Colonic mucosa (tissue), 4 donors: ENCODE measurements at regions not wholly inside any gene's neighbourhood (a gene's known extent, or its start where the extent isn't known, plus 50 kb on each side); places are given as distances from the start of the nearest gene placed in this dataset.

Experiments
- DNase-seq: peaks from one replicate; pipeline ENCODE4 v3.0.0-alpha.2; 2020
- H3K27ac ChIP-seq: fragments of 200-600 bp; one replicate; pipeline ENCODE4 v1.8.0; 2021
- H3K27me3 ChIP-seq: fragments of 200-600 bp; one replicate; pipeline ENCODE4 v1.8.0; 2021
- H3K36me3 ChIP-seq: fragments of 200-600 bp; one replicate; pipeline ENCODE4 v1.8.0; 2021
- H3K4me1 ChIP-seq: fragments of 200-600 bp; one replicate; pipeline ENCODE4 v1.8.0; 2021; ENCODE audit warnings: mild to moderate bottlenecking
- H3K4me3 ChIP-seq: fragments of 200-600 bp; one replicate; pipeline ENCODE4 v1.8.0; 2021
- H3K9ac ChIP-seq, 2 donors: one replicate each; pipeline ENCODE4 v1.7.0; 2013; ENCODE audit warnings: control low read depth in 2 of 2, low read depth in 2 of 2, low read length in 2 of 2
- H3K9me3 ChIP-seq: fragments of 200-600 bp; one replicate; pipeline ENCODE4 v1.8.0; 2021
- intact Hi-C: fragments of 100-400 bp; cut with DNase I; formaldehyde crosslinking; loops from one replicate; pipeline ENCODE4 v1.14.1; 2022
- TF ChIP-seq, protein P1 (sequence below): fragments of 200-600 bp; IDR thresholded peaks from one replicate; pipeline ENCODE4 v1.8.0; 2022; ENCODE audit warnings: antibody characterized with exemption, mild to moderate bottlenecking
- donor health status: healthy.
- donor health status: DM: no; HTN: no; CAD: no.
- donor health status: DM: no; HTN: no; CAD: no.

- TF ChIP-seq, protein P1, sequence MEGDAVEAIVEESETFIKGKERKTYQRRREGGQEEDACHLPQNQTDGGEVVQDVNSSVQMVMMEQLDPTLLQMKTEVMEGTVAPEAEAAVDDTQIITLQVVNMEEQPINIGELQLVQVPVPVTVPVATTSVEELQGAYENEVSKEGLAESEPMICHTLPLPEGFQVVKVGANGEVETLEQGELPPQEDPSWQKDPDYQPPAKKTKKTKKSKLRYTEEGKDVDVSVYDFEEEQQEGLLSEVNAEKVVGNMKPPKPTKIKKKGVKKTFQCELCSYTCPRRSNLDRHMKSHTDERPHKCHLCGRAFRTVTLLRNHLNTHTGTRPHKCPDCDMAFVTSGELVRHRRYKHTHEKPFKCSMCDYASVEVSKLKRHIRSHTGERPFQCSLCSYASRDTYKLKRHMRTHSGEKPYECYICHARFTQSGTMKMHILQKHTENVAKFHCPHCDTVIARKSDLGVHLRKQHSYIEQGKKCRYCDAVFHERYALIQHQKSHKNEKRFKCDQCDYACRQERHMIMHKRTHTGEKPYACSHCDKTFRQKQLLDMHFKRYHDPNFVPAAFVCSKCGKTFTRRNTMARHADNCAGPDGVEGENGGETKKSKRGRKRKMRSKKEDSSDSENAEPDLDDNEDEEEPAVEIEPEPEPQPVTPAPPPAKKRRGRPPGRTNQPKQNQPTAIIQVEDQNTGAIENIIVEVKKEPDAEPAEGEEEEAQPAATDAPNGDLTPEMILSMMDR = no peak
- intact Hi-C loops = no loop called here
- H3K4me3 ChIP-seq = no peak overlapping the region
- no peaks in the 10 kb centered on the region for H3K27me3 ChIP-seq
- no peaks in the 10 kb centered on the region for H3K36me3 ChIP-seq
- H3K9me3 ChIP-seq = no peaks in the 10 kb centered on the region
- no peak overlapping the region for H3K9ac ChIP-seq
- no peaks in the 10 kb centered on the region for H3K4me1 ChIP-seq
- H3K27ac ChIP-seq = no peak overlapping the region
- no peak for DNase-seq
Observed at GRCh38 chr11:114987186-114987760, 308.9 kb downstream of the NXPE2 start.

- H3K27ac ChIP-seq = no peak overlapping the region
- no peaks in the 10 kb centered on the region for H3K9me3 ChIP-seq
- H3K9ac ChIP-seq = no peak overlapping the region
- TF ChIP-seq, protein P1 = no peak
- no peak for DNase-seq
- H3K4me1 ChIP-seq = no peaks in the 10 kb centered on the region
- H3K36me3 ChIP-seq = no peaks in the 10 kb centered on the region
- intact Hi-C loops = no loop called here
- no peaks in the 10 kb centered on the region for H3K27me3 ChIP-seq
- no peak overlapping the region for H3K4me3 ChIP-seq
Observed at GRCh38 chr11:114988644-114989043, 310.3 kb downstream of the NXPE2 start.

DNA sequence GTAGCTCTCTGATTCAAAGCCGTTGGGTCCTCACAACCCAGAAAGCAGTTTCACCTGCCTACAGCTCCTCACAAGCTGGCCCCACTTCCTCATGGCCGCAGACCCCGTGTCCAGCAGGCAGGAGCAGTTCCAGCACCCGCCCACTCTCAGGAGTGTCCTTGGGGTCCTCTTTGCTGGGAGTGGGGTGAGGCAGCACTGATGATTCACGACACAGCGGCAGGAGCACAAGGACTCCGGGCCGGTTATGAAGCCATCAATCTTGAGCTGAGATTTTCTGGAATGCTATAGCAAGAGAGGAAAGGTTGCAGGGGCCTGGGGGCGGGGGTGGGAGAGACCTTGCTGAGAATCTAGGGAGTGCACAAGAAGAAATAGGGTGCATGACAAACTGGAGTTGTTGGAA lies 311.2 kb downstream of the NXPE2 start:
- Histone ChIP-seq H3K27ac (no peak overlapping the region), H3K4me1 (no peaks in the 10 kb centered on the region), H3K4me3 (no peak overlapping the region), H3K9ac (no peak overlapping the region), H3K27me3 (no peaks in the 10 kb centered on the region), H3K36me3 (no peaks in the 10 kb centered on the region), H3K9me3 (no peaks in the 10 kb centered on the region)
- no peak for DNase-seq
- intact Hi-C loops = no loop called here
- TF ChIP-seq, protein P1 = no peak

GRCh38 chr11:115005663-115006062 lies 327.3 kb downstream of the NXPE2 start:
- Histone ChIP-seq H3K9ac (no peak overlapping the region), H3K4me3 (no peak overlapping the region), H3K9me3 (no peaks in the 10 kb centered on the region), H3K27me3 (no peaks in the 10 kb centered on the region), H3K36me3 (no peaks in the 10 kb centered on the region), H3K27ac (no peak overlapping the region), H3K4me1 (no peaks in the 10 kb centered on the region)
- no peak for DNase-seq
- TF ChIP-seq, protein P1 = no peak
- intact Hi-C loops = no loop called here

DNA sequence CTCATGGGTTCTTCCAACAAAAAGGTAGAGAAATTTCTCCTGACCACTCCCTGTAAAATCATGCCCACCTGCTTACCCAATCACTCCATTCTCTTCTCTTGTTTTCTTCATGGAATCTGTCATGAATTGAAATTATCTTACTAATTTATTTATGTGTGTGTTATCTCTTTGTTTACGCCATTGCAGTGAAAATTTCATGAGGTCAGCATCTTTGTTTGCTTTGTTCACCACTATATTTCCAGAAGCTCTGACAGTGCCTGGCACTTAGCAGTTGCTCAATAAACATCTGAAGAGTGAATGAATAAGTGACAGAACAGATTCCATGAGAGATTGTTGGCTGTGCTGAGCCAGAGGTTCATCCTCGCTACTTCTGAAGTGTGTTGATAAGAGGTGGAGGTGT lies 329.5 kb downstream of the NXPE2 start:
- no peak overlapping the region for H3K9ac ChIP-seq
- H3K36me3 ChIP-seq = no peaks in the 10 kb centered on the region
- no peaks in the 10 kb centered on the region for H3K9me3 ChIP-seq
- H3K4me3 ChIP-seq = no peak overlapping the region
- TF ChIP-seq, protein P1 = no peak
- no peaks in the 10 kb centered on the region for H3K27me3 ChIP-seq
- intact Hi-C loops = no loop called here
- DNase-seq = no peak
- H3K4me1 ChIP-seq = no peaks in the 10 kb centered on the region
- no peak overlapping the region for H3K27ac ChIP-seq

GRCh38 chr11:115008799-115009198 lies 330.5 kb downstream of the NXPE2 start:
- H3K4me1 ChIP-seq = no peaks in the 10 kb centered on the region
- H3K27me3 ChIP-seq = no peaks in the 10 kb centered on the region
- intact Hi-C loops = no loop called here
- no peak for DNase-seq
- no peak overlapping the region for H3K4me3 ChIP-seq
- H3K9me3 ChIP-seq = no peaks in the 10 kb centered on the region
- H3K27ac ChIP-seq = no peak overlapping the region
- H3K9ac ChIP-seq = no peak overlapping the region
- no peaks in the 10 kb centered on the region for H3K36me3 ChIP-seq
- TF ChIP-seq, protein P1 = no peak
